ENCODE measurements at regions not wholly inside any gene's neighbourhood (a gene's known extent, or its start where the extent isn't known, plus 50 kb on each side); places are given as distances from the start of the nearest gene placed in this dataset.

DNA sequence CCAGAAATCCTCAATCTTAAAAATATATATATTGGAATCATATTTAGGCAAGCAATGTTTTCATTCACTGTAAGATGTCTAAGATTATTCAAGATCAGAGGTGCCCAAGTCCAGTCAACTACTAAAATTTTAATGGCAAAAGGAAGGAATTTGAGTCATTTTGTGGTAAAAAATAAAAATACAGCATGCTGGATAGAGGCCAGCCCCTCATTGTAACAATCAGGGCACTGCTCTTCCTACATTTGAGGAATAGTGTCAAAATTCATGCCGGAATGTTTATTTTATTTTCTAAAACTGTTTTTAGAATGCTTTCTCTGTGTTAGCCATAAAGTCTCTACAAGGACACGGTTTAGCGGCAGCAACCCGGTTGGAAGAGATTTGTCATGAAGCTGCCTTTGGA, 49.9 kb upstream of the SRD5A3 start:
- TF ChIP-seq, protein P1, sequence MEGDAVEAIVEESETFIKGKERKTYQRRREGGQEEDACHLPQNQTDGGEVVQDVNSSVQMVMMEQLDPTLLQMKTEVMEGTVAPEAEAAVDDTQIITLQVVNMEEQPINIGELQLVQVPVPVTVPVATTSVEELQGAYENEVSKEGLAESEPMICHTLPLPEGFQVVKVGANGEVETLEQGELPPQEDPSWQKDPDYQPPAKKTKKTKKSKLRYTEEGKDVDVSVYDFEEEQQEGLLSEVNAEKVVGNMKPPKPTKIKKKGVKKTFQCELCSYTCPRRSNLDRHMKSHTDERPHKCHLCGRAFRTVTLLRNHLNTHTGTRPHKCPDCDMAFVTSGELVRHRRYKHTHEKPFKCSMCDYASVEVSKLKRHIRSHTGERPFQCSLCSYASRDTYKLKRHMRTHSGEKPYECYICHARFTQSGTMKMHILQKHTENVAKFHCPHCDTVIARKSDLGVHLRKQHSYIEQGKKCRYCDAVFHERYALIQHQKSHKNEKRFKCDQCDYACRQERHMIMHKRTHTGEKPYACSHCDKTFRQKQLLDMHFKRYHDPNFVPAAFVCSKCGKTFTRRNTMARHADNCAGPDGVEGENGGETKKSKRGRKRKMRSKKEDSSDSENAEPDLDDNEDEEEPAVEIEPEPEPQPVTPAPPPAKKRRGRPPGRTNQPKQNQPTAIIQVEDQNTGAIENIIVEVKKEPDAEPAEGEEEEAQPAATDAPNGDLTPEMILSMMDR (IDR thresholded peaks at IDR 0.05), result no peak
- TF ChIP-seq POLR2AphosphoS5 (IDR thresholded peaks at IDR 0.05) (no peak), EP300 (IDR thresholded peaks at IDR 0.05) (no peak)

Measured in esophagus muscularis mucosa (tissue), 4 donors.